ENCODE measurements at regions not wholly inside any gene's neighbourhood (a gene's known extent, or its start where the extent isn't known, plus 50 kb on each side); places are given as distances from the start of the nearest gene placed in this dataset.
A peak's percentile ranks its signal among the peaks of the same experiment; 100 is the strongest.

DNA sequence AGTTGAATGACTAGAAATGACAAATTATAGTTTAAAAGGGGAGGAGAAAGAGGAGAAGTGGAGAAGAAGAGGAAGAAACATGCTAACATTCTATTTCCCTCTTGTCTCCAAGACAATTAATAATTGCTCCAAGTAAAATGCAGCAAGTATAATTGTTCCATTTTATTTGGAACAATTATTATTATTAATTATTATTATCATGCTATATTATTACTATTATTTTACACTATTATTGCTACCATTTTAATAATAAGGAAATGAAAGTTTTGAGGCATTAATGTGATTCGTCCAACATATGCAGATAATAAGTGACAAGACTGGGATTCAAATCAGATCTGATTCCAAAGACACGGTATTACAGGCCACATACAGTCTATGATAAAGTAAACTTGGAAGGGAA, 293.6 kb upstream of the ZC3H12C start:
- DNase-seq (ENCODE audit: low spot score), result no peak

DNA sequence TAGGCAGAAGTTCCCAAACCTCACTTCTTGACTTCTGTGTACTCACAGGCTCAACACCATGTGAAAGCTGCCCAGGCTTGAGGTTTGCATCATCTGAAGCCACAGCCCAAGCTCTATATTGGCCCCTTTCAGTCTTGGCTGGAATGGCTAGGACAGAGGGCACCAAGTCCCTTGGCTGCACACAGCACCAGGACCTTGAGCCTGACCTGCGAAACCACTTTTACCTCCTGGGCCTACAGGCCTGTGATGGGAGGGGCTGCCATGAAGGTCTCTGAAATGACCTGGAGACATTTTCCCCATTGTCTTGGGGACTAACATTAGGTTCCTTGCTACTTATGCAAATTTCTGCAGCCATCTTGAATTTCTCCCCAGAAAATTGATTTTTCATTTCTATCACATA, 288.3 kb upstream of the ZC3H12C start:
- DNase-seq (ENCODE audit: low spot score), result no peak

DNA sequence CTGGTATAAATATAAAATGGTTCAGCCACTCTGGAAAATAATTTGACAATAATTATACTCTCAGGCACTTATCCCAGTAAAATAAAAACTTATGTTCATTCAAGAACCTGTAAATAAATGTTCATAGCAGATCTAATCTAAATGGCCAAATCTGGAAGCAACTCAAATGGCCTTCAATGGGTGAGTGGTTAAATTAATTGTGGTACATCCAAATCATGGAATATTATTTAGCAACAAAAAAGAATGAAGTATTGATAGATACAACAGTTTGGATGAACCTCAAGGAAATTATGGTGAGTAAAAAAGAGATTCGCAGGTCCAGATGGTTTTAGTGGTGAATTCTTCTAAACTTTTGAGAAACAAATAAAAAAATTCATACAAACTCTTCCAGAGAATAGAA, 287.0 kb upstream of the ZC3H12C start:
- no peak for DNase-seq (ENCODE audit: low spot score)

DNA sequence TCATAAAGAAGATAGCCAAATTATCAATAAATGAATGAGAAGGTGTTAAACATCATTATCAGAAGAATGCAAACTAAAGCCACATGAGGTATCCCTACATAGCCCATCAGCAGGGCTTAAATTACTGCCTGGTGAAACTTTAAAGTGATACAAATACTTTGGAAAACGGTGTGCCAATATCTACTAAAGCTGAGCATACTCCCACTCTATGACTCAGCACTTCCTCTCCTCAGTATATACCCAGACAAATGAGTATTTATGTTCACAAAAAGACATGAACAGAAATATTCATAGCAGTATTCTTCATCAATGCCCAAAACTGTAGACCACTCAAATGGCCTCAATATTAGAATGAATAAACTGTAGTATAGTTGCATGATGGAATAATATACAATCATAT, 284.6 kb upstream of the ZC3H12C start:
- no peak for DNase-seq (ENCODE audit: low spot score)

DNA sequence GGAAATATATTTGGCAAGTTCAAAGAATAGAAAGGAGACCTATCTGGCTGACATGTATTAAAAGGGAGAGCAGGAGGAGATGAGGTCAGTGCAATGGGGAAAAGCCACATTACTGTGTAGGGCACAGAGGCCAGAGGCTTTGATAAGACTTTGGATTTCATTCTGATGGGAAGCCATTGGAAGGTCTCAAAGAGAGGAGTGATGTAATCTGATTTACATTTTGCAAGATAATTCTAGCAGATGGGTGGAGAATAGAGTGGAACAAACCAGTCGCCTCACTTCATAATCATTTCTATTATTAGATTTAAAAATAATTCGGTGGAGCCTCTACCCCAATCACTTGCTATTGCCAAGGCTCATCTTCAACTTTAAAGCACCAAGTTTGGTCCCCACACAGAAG, 278.4 kb upstream of the ZC3H12C start:
- no peak for DNase-seq (ENCODE audit: low spot score)

DNA sequence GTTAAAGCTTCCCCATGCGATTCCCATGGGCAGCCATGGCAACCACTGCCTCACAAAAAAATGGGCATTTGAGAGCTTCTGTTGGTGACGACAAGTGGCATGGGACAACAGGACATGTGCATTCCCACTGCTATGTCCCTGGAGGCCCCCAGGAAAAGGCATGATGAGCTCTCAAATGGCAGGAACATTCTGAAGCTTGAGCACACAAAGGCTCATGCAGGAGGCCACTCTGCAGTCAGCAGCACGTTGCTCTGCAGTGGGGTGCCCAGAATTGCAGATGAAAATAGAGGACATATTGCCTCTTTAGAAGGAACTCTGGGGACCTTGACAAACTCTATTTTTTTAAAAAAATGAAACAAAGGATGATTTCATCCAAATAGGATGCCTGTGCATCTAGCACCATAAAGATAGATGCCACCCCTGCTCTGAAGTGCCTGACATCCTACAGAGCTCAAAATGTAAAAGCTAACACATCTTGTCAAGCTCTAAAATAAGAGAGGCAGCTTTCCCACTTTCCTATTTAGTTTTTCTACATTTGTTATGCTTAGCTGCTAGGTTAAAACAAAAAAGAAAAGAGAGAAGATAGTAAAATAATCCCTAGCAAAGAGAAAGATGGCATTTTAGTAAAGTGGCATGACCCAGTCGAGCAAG, 277.6 kb upstream of the ZC3H12C start:
- no peak for DNase-seq (ENCODE audit: low spot score)

DNA sequence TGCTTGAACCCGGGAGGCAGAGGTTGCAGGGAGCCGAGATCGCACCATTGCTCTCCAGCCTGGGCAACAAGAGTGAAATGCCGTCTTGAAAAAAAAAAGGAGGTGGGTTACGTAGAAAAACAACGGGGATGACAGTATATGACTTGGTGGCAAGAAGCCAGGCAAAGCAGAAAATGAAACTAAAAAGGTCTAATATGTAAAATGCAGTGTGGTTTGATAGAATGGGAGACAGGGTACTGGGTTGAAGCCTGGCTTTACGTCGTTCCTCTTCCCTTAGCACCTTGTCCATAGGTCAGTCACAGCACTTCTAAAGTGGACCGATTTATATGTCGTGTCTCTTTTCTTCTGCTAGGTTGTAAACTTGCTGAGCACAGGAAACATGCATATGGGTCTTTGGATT, 274.9 kb upstream of the ZC3H12C start:
- DNase-seq (ENCODE audit: low spot score), result no peak

DNA sequence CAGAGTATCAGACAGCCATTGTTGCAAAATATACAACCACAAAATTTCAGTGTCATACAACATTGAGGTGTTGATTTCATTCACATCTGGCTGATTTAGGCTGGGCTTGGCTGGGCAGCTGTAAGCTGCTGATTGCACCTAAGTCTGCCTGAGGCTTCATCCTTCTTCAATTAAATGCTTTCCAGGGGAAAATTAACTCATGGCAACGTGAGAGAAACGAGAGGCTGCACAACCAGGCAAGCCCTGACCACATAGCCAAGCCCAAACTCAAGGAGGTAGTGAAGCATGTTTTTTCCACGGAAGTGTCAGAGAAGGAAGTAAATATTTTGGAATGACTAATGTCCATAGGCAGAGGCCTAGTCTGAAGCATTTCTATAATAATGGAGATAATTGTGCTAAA, 273.8 kb upstream of the ZC3H12C start:
- no peak for DNase-seq (ENCODE audit: low spot score)

DNA sequence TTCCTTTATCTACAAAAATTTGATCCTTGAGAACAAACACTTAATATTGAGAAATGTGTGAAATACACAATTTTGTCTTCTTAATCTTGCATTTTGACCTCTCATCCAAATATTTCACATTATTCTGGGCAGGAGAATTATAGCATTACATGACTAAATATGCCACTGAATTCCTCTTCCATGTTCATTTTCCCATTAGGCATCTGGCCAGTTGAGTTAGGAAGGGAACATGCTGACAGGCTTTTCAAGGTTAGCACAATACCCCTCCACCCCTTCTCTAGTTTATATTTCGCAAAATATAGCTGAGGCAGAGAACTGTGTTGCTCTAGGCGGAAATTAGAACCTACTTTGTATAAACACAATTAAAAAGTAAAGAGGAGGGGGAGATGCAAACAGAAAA, 271.7 kb upstream of the ZC3H12C start:
- DNase-seq (ENCODE audit: low spot score), result no peak

DNA sequence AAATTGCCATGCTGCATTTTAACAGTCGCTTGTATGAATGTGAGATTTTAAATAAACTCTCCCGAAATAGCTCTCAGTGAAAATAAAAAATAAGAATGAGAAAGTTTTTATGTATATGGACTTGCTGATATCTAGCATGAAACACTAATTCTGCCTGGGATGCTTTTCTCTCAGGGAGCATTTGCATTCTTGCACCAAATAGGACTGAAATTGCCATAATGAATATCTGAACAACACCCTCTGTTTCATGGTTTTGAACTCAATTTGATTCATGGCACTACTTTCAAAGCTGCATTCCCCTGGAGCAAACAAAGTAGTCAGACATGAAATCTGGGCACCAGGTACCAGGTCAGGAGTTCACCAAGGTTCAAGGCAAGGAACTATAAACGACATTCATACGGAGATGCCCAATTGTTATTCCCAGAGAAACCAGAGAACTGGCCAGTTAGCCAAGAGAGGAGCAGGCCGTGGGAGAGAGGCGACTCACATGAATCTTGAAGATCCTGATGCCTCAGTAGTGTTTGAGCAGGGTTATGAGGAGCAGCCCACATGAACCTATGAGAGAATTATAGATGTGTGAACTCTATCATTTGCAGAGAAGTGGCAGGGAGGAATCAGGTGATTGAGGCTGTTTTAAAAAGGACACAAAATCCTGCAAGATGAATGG, 270.6 kb upstream of the ZC3H12C start:
- DNase-seq (ENCODE audit: low spot score), result no peak

DNA sequence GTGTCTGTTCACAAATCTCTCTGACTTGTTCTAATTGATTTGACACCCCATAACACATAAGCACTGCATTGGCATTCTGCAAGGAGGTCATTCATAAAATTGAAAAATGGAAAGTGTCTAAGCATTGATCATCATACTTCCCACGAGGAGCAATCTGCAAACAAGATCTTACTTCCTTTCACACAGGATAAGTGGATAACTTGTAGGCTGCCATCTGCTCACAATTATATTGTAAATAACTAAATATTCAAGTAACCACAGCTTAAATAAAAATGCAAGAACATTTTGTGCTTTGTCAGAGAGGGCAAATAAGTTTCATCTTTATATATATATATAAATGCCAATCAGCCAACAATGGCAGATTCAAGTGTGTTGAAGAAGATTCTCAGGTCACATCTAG, 264.8 kb upstream of the ZC3H12C start:
- DNase-seq (ENCODE audit: low spot score), result no peak

DNA sequence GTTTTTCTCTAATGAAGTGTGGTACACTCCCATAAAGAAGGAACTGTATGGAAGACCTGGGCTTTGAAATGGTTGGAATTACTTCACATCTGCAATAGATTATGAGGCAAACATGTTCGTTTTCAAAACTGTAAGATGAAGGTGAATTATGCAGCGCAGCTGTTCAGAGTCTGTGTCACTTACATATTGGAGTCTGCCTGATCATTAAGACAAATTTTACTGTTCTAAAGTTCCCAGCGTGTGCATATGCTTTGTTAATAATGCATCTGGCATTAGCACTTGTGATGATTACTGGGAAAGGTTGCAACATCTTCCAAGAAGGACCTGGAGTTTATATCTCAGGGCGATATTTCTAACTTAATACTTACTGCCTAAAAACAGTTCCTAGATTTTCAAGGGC, 255.2 kb upstream of the ZC3H12C start:
- DNase-seq (ENCODE audit: low spot score), result no peak

DNA sequence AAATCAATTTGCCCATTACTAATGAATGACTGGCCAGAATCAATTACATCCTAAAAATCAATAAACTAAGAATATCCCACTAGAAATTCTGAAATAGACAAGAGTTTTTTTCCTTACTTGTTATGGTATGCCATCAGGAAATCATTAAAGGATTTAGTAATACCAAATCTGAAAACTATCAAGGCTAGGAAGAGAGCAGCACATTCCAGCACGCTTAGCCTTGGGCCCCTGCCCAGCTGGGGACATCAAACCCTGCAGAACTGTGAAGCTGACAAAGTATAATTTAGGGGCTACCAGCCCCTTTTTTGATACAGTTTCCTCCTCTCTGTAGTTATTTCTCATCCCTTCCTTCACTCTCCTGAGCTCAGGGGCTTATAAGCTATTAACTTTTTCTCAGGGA, 247.8 kb upstream of the ZC3H12C start:
- no peak for DNase-seq (ENCODE audit: low spot score)

DNA sequence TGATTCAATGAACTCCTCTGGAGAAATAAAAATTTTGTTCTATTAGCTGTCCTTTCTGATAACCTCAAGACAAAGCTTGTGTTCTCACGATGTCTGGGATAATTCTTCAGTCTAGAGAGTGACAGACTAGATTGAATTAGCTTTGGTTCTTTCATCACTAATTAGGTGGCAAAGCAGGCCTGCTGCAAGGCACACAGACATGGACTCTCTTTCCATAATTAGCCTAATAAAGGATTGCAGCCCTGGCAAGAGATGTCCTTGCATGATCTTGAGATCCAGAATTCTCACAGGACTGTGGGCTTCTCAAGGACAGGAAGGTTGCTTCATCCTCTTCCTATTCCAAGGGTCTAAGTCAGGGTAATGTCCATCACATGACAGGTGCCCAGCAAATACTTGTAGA, 245.6 kb upstream of the ZC3H12C start:
- DNase-seq (ENCODE audit: low spot score), result no peak

DNA sequence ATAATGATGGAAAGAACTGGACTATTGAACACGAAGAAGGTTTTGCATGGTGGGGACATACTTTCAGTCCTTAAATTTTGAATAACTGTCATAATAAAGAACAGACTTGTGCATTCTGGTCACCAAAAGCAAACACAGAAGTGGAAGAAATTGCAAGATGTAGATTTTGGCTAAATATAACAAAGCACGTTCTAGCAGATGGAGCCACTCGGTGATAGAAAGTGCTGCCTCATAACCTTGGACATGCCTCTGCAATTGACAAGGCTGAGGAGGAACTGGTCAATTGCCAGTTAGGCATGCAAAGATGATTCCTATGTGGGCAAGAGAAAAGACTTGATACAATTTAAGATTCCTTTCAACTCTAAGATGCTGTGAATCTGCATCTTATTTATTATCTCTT, 244.1 kb upstream of the ZC3H12C start:
- no peak for DNase-seq (ENCODE audit: low spot score)

DNA sequence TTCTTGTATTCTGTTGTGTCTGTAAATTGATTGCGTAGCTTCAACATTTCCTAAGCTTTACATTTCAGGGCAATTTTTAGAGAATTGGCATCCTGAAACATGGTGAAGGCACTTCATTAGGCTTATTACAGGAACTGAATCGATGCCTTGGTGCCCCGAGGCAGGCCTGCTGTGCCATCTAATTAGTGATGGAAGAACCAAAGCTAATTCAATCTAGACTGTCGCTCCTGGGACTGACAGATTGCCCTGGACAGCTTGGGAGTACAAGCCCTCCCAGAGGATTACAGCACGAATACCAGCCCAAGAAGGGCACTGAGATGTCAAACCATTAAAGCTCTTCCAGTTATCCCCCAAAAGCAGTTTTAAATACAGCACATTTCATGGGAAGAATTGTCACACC, 243.2 kb upstream of the ZC3H12C start:
- no peak for DNase-seq (ENCODE audit: low spot score)

DNA sequence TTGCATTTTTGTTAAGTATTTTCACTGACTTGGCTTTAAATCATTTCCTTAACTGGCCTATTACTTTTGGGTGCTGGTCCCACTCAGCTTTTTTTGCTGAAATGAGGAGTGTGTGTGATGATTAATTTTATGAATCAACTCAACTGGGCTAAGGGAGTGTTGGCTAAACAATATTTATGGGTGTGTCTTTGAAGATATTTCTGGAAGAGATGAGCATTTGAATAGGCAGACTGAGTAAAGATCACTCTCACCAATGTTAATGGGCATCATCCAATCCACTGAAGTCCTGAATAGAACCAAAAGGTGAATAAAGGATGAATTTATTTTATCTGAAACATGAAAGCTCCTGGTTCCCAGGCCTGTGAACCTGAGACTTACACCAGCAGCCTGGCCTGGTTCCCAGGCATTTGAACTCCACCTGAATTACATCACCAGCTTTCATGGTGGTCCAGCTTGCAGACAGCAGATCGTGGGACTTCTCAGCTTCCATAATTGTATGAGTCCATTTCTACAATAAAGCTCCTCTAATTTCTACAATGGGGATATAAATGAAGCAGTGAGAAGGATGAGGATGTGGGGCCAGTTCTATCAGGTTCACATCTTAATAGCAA, 241.3 kb upstream of the ZC3H12C start:
- DNase-seq (ENCODE audit: low spot score), result no peak

DNA sequence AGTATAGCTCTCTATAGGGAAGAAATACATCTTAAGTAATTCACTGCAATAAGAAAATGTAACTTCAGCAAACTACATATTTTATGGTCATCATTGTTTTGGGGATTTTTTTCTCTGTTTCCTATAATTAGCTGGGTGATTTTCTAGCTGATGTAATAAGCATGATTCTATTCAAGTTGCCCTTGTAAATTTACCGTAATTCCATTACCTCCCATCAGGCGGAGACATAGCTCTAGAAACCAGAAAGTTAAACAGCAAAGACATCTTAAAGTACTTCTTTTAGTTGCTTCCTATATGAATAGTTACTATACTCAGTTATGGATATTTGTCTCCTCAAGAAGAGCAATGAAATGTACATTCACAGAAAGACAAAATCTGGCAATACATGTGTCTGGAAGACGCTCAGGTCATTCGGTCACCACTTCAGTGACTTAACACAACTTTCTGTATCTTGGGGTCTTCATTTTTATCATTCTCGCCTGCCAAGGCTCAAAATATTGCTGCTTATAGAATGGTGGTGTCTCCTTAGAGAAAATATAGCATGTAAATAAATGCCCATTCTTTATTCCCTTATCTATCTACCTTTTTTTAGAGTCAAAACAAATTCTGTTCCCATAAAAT, 239.9 kb upstream of the ZC3H12C start:
- peak; percentile 60 for DNase-seq (ENCODE audit: low spot score)

DNA sequence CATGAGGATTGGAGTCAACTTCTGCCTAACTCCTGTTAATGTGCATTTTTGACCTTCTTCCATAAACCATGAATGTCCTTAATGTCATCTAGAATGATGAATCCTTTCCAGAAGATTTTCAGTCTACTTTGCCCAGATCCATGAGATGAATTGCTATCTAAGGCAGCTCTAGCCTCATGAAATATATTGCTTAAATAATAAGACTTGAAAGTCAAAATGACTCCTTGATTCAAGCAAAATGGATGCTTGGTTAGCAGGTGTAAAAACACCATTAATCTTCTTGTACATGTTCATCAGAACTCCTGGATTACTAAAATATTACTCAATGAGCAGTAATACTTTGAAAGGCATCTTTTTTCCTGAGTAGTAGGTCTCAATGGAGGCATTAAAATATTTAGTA, 238.5 kb upstream of the ZC3H12C start:
- DNase-seq (ENCODE audit: low spot score), result no peak

DNA sequence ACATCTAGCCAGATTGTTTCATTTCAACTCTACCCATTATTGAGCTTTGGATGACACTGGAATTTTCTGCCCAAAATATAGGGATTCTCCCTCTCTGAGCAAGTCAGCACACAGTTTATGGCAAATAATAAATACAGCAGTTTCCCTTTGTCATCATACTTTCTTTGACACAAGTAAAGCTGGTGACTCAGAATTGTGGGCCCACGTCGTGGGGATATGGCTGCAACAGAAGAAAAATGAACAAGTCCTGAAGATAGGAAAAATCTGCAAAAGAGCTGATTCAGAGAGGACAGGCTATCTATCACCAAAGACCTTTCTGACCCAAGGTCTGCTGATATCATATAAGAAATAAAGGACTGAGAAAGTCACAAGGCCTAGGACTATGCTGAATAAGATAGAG, 236.3 kb upstream of the ZC3H12C start:
- no peak for DNase-seq (ENCODE audit: low spot score)

DNA sequence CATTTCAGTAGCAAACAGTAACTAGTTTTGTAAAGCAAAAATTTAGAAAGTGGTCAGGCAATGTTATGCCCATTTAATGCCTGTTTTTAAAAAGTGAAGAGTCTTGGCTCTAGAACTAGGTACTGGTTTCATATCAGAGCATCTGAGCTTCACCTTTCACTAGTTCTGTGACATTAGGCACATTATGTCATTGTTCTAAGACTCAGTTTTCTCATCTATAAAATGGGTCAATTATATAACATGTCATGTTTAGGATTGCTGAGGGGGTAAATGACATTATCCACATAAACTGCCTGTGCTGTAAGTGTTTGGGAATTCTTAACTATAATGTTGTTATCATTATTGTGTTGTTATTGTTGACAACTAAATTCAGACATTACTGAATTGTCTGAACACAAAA, 235.6 kb upstream of the ZC3H12C start:
- no peak for DNase-seq (ENCODE audit: low spot score)

DNA sequence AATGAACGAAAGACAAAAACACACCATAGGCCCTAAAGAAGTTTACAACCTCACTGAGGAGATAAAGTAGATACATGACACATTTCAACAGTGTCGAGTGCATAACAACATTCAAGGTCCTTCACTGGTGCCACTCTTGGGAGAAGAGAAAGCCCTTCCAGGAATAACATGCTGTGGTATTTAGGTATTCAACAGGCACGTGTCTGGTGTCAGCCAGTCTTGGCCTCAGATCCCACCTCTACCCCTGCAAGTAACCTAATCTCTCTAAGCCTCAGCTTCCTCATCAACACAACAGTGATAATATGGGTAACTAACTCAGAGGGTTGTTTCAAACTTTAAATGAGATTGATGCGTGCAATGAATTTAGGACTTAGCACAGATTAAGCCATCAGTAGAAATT, 235.0 kb upstream of the ZC3H12C start:
- DNase-seq (ENCODE audit: low spot score), result no peak

Measured in HT-29 (cell line).